Uterus (tissue), 2 donors: ENCODE measurements at regions not wholly inside any gene's neighbourhood (a gene's known extent, or its start where the extent isn't known, plus 50 kb on each side); places are given as distances from the start of the nearest gene placed in this dataset.

Source experiments
- CTCF ChIP-seq, 4 experiments: fragments of 200-600 bp in 2 of 4; fragments of 450-650 bp in 2 of 4; sonication (generic) in 2 of 4; IDR thresholded peaks; one replicate each; pipeline ENCODE4 v1.5.1; 2016 to 2019; ENCODE audit warnings: antibody characterized with exemption in 4 of 4, mild to moderate bottlenecking in 2 of 4, moderate library complexity in 1 of 4
- POLR2A ChIP-seq, 2 donors: fragments of 450-650 bp; IDR thresholded peaks; one replicate each; pipeline ENCODE4 v1.6.1; 2016; ENCODE audit warnings: antibody characterized with exemption in 2 of 2, mild to moderate bottlenecking in 1 of 2, moderate library complexity in 1 of 2

GRCh38 chr13:89361909-89362308 is 1690.7 kb downstream of the SLITRK5 start:
- TF ChIP-seq CTCF (IDR thresholded peaks at IDR 0.05) = no peak
- TF ChIP-seq POLR2A (IDR thresholded peaks at IDR 0.05) = no peak
